ENCODE measurements at regions not wholly inside any gene's neighbourhood (a gene's known extent, or its start where the extent isn't known, plus 50 kb on each side); places are given as distances from the start of the nearest gene placed in this dataset.

DNA sequence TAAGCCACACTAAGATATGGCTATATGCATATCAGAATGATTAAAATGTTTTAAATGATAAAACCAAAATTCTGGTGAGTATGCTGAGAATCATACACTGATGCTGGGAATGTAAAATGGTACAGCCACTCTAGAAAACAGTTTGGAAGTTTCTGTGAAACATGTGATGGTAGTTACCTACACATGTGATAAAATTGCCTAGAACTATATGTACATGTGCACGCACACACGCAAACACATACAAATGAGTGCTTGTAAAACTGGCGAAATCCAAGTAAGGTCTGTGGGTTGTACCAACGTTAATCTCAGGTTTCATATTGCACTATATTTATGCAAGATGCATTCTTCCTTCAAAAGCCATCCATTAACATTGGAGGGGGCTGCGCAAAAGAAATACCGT, 195.0 kb upstream of the RAB6C start:
- DNase-seq (no peak), ATAC-seq (no peak)
- in situ Hi-C loops (cut with MboI; ENCODE audit: low sequenced_read_pairs in 4 of 4) (no loop called here), intact Hi-C loops (cut with DNase I; ENCODE audit: low total_unique reads) (no loop called here)
- Histone ChIP-seq H3K4me3 (no peak overlapping the region), H3K4me1 (no peaks in the 10 kb centered on the region), H3K36me3 (no peaks in the 10 kb centered on the region), H3K27ac (no peak overlapping the region), H3K9me3 (no peaks in the 10 kb centered on the region), H3K27me3 (no peaks in the 10 kb centered on the region)
- no peak for TF ChIP-seq POLR2A (IDR thresholded peaks at IDR 0.05)

DNA sequence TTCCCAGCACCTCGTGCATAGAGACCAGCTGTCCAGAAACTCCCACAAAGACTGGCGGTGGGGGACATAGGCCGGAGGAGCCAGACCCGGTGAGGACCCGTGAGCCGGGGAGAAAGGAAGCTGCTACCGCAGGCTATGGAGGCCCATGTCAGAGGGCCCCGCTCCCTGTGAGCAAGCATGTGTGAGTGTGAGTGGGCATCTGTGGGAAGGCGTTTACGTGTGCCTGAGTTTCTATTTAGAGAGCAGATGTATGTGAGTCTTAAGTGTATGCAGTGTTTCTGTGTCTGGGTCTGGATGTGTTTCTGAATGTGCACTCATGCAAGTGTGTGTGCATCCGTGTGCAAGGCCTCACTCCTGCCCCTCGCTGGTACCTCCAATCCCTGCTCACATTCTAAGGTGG, 187.8 kb upstream of the RAB6C start:
- ATAC-seq, result no peak
- no peak for DNase-seq
- H3K36me3 ChIP-seq, result no peaks in the 10 kb centered on the region
- no peak overlapping the region for H3K27ac ChIP-seq
- no peaks in the 10 kb centered on the region for H3K27me3 ChIP-seq
- in situ Hi-C loops (cut with MboI; ENCODE audit: low sequenced_read_pairs in 4 of 4) (no loop called here), intact Hi-C loops (cut with DNase I; ENCODE audit: low total_unique reads) (no loop called here)
- no peaks in the 10 kb centered on the region for H3K4me1 ChIP-seq
- no peak for TF ChIP-seq POLR2A (IDR thresholded peaks at IDR 0.05)
- TF ChIP-seq, protein P1, sequence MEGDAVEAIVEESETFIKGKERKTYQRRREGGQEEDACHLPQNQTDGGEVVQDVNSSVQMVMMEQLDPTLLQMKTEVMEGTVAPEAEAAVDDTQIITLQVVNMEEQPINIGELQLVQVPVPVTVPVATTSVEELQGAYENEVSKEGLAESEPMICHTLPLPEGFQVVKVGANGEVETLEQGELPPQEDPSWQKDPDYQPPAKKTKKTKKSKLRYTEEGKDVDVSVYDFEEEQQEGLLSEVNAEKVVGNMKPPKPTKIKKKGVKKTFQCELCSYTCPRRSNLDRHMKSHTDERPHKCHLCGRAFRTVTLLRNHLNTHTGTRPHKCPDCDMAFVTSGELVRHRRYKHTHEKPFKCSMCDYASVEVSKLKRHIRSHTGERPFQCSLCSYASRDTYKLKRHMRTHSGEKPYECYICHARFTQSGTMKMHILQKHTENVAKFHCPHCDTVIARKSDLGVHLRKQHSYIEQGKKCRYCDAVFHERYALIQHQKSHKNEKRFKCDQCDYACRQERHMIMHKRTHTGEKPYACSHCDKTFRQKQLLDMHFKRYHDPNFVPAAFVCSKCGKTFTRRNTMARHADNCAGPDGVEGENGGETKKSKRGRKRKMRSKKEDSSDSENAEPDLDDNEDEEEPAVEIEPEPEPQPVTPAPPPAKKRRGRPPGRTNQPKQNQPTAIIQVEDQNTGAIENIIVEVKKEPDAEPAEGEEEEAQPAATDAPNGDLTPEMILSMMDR (IDR thresholded peaks at IDR 0.05 in 4 of 5, conservative IDR thresholded peaks at IDR 0.05 in 1 of 5), result no peak
- H3K4me3 ChIP-seq, result no peak overlapping the region
- H3K9me3 ChIP-seq, result no peaks in the 10 kb centered on the region

DNA sequence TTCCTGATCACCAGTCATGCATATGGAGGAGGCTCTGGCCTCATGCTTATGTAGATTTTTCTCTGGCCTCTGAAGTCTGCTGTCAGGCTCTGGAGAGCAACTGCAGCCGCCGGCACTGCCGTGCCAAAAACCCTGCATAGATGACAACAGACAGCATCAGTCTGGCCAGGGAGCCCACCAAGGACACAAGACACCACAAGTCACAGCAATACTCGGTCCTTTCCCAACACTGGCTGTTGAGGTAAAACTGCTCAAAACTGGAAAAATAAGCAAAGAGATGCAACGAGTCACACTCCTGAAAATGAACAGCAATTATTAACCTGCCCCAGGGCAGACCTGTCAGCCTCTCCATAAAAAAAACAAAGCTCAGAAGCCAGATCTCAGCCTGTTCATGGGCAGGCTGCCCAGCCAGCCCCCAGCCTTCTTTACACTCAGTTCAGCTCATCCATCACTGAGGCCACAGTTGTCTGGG, 186.0 kb upstream of the RAB6C start:
- Histone ChIP-seq H3K9me3 (no peaks in the 10 kb centered on the region), H3K36me3 (no peaks in the 10 kb centered on the region), H3K27ac (no peak overlapping the region), H3K4me1 (no peaks in the 10 kb centered on the region), H3K4me3 (no peak overlapping the region), H3K27me3 (no peaks in the 10 kb centered on the region)
- intact Hi-C loops (cut with DNase I; ENCODE audit: low total_unique reads), result no loop called here
- ATAC-seq (no peak), DNase-seq (no peak)
- in situ Hi-C loops (cut with MboI; ENCODE audit: low sequenced_read_pairs in 4 of 4), result no loop called here
- TF ChIP-seq, protein P1 (IDR thresholded peaks at IDR 0.05 in 4 of 5, conservative IDR thresholded peaks at IDR 0.05 in 1 of 5), result no peak
- no peak for TF ChIP-seq POLR2A (IDR thresholded peaks at IDR 0.05)

DNA sequence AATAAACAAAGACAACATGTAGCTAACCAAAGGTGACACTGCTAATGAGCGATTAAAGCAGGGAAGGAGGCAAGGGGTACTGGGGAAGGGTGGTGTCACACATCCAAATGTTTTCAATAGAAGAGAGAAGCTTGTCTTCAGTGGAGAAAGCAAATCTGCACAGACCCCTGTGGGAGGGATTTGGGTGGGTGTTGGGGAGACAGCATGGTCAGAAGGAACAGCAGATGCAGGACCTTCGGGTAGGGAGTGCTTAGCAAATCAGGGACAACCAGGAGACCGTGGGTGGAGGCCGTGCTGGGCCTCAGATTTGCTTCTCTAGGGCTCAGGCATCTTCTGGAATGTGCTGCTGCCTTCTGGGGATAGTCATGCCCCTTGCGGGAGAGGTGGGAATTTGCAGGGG, 185.3 kb upstream of the RAB6C start:
- no peaks in the 10 kb centered on the region for H3K4me1 ChIP-seq
- H3K4me3 ChIP-seq, result no peak overlapping the region
- no peak for ATAC-seq
- intact Hi-C loops (cut with DNase I; ENCODE audit: low total_unique reads) (no loop called here), in situ Hi-C loops (cut with MboI; ENCODE audit: low sequenced_read_pairs in 4 of 4) (no loop called here)
- TF ChIP-seq, protein P1 (IDR thresholded peaks at IDR 0.05 in 4 of 5, conservative IDR thresholded peaks at IDR 0.05 in 1 of 5), result no peak
- no peak for TF ChIP-seq POLR2A (IDR thresholded peaks at IDR 0.05)
- no peaks in the 10 kb centered on the region for H3K36me3 ChIP-seq
- no peak for DNase-seq
- H3K27me3 ChIP-seq, result no peaks in the 10 kb centered on the region
- no peak overlapping the region for H3K27ac ChIP-seq
- H3K9me3 ChIP-seq, result no peaks in the 10 kb centered on the region

DNA sequence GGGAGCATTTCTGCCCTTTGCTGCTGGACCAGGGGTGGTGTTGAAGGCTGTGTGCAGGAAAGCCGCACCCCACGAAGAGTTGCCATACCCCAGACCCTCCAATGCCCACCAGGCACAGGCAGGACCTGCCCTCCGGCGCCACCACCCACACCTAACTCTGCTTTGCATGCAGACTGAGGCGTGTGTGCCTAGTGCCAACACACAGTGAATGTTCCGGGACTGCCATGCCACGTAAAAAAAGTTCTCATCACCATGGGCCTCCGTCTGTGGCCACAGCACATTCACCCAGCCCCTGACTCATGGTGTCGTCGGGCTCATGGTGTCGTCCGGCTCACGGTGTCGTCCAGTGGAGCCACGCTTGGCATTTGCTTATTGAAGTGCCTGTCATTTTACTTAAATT, 184.9 kb upstream of the RAB6C start:
- Histone ChIP-seq H3K4me1 (no peaks in the 10 kb centered on the region), H3K36me3 (no peaks in the 10 kb centered on the region), H3K27ac (no peak overlapping the region), H3K4me3 (no peak overlapping the region), H3K9me3 (no peaks in the 10 kb centered on the region), H3K27me3 (no peaks in the 10 kb centered on the region)
- TF ChIP-seq, protein P1 (IDR thresholded peaks at IDR 0.05 in 4 of 5, conservative IDR thresholded peaks at IDR 0.05 in 1 of 5), result no peak
- no peak for TF ChIP-seq POLR2A (IDR thresholded peaks at IDR 0.05)
- in situ Hi-C loops (cut with MboI; ENCODE audit: low sequenced_read_pairs in 4 of 4) (no loop called here), intact Hi-C loops (cut with DNase I; ENCODE audit: low total_unique reads) (no loop called here)
- DNase-seq (no peak), ATAC-seq (no peak)
